Thyroid gland (tissue), 4 donors: ENCODE measurements at regions not wholly inside any gene's neighbourhood (a gene's known extent, or its start where the extent isn't known, plus 50 kb on each side); places are given as distances from the start of the nearest gene placed in this dataset.
"Not testable (repeated sequence)": the region's sequence is repeated elsewhere in the genome, so short reads cannot be mapped to it uniquely, and the experiment has no call there.

Source experiments
- DNase-seq, 2 donors: peaks; one replicate each; pipeline ENCODE4 v3.0.0-alpha.2; 2019
- H3K27ac ChIP-seq, 3 donors: fragments of 200-600 bp; sonication (generic); 1 replicate in 2 of 3; 2 replicates in 1 of 3; pipeline ENCODE4 v1.5.1; 2016 to 2019; ENCODE audit warnings: mild to moderate bottlenecking in 1 of 3, moderate library complexity in 1 of 3
- H3K27me3 ChIP-seq: fragments of 200-600 bp; sonication (generic); one replicate; pipeline ENCODE4 v1.5.1; 2019
- H3K36me3 ChIP-seq, 2 donors: fragments of 200-600 bp; sonication (generic); one replicate each; pipeline ENCODE4 v1.5.1; 2016 to 2019
- H3K4me1 ChIP-seq, 2 donors: fragments of 200-600 bp; sonication (generic); one replicate each; pipeline ENCODE4 v1.5.1; 2017 to 2019
- H3K4me3 ChIP-seq, 3 donors: fragments of 200-600 bp; sonication (generic); replicated peaks in 1 of 3; 1 replicate in 2 of 3; 2 replicates in 1 of 3; pipeline ENCODE4 v1.5.1; 2016; ENCODE audit warnings: mild to moderate bottlenecking in 1 of 3
- H3K9me3 ChIP-seq: fragments of 200-600 bp; sonication (generic); one replicate; pipeline ENCODE4 v1.5.1; 2017
- CTCF ChIP-seq, 6 experiments: fragments of 200-600 bp in 3 of 6; fragments of 450-650 bp in 3 of 6; sonication (generic) in 3 of 6; IDR thresholded peaks; one replicate each; pipeline ENCODE4 v1.5.1; 2016 to 2019; ENCODE audit warnings: antibody characterized with exemption in 6 of 6, mild to moderate bottlenecking in 2 of 6, inconsistent platforms in 1 of 6, moderate library complexity in 1 of 6
- POLR2A ChIP-seq, 2 donors: fragments of 450-650 bp; IDR thresholded peaks; one replicate each; pipeline ENCODE4 v1.6.1; 2017; ENCODE audit warnings: antibody characterized with exemption in 2 of 2, mild to moderate bottlenecking in 2 of 2, moderate library complexity in 1 of 2
- WGBS, 2 donors: methylation state at CpG; one replicate each; pipeline ENCODE4 v1.1.5; 2017; 5-methylcytosine and 5-hydroxymethylcytosine counted together
- intact Hi-C: fragments of 100-400 bp; cut with DNase I; formaldehyde crosslinking; loops from one replicate; pipeline ENCODE4 v1.15.1; 2023

- H3K36me3 ChIP-seq = no peaks in the 10 kb centered on the region
- no peak overlapping the region for H3K4me3 ChIP-seq
- H3K9me3 ChIP-seq = no peaks in the 10 kb centered on the region
- H3K27ac ChIP-seq = no peak overlapping the region
- DNase-seq = no peak
- TF ChIP-seq POLR2A (IDR thresholded peaks at IDR 0.05) = no peak
- TF ChIP-seq CTCF (IDR thresholded peaks at IDR 0.05) = no peak
- intact Hi-C loops = no loop called here
- H3K27me3 ChIP-seq = no peaks in the 10 kb centered on the region
- 90% methylated on average over 3 of the region's 3 CpGs for WGBS, 2 donors
- H3K4me1 ChIP-seq = no peaks in the 10 kb centered on the region
These were observed 104.5 kb upstream of the PKN2 start for GRCh38 chr1:88579598-88579997.

- Histone ChIP-seq H3K27me3 (no peaks in the 10 kb centered on the region), H3K9me3 (no peaks in the 10 kb centered on the region), H3K4me1 (no peaks in the 10 kb centered on the region), H3K27ac (no peak overlapping the region), H3K4me3 (no peak overlapping the region), H3K36me3 (no peaks in the 10 kb centered on the region)
- intact Hi-C loops = no loop called here
- WGBS, 2 donors = 63% methylated on average over 2 of the region's 2 CpGs; no CpG with 5 or more reads in 1 of the 2 donors
- DNase-seq = peak; percentile 4 to 15
- no peak for TF ChIP-seq CTCF (IDR thresholded peaks at IDR 0.05)
- TF ChIP-seq POLR2A (IDR thresholded peaks at IDR 0.05) = no peak
These were observed 102.4 kb upstream of the PKN2 start for GRCh38 chr1:88581703-88582102.

GRCh38 chr1:88593358-88593757 is 90.7 kb upstream of the PKN2 start:
- Histone ChIP-seq H3K27ac (no peak overlapping the region), H3K27me3 (no peaks in the 10 kb centered on the region), H3K4me1 (no peaks in the 10 kb centered on the region), H3K36me3 (no peaks in the 10 kb centered on the region), H3K4me3 (no peak overlapping the region), H3K9me3 (no peaks in the 10 kb centered on the region)
- no peak for DNase-seq
- intact Hi-C loops = no loop called here
- no peak for TF ChIP-seq POLR2A (IDR thresholded peaks at IDR 0.05)
- no peak for TF ChIP-seq CTCF (IDR thresholded peaks at IDR 0.05)

GRCh38 chr1:88595355-88596002 is 88.6 kb upstream of the PKN2 start:
- 56 to 59% methylated on average over 4 of the region's 4 CpGs for WGBS, 2 donors
- Histone ChIP-seq H3K36me3 (no peaks in the 10 kb centered on the region), H3K4me3 (no peak overlapping the region), H3K27ac (no peak overlapping the region), H3K4me1 (no peaks in the 10 kb centered on the region), H3K27me3 (no peaks in the 10 kb centered on the region), H3K9me3 (no peaks in the 10 kb centered on the region)
- TF ChIP-seq CTCF (IDR thresholded peaks at IDR 0.05) (no peak), POLR2A (IDR thresholded peaks at IDR 0.05) (no peak)
- intact Hi-C loops = no loop called here
- DNase-seq = no peak

- intact Hi-C loops, H3K27ac ChIP-seq, DNase-seq, H3K4me1 ChIP-seq, H3K4me3 ChIP-seq, H3K27me3 ChIP-seq, H3K36me3 ChIP-seq, H3K9me3 ChIP-seq: not testable (repeated sequence)
- 55 to 57% methylated on average over 1 of the region's 1 CpG for WGBS, 2 donors
These were observed 86.1 kb upstream of the PKN2 start for GRCh38 chr1:88597973-88598372.
